GM18502 (cell line): ENCODE measurements at regions not wholly inside any gene's neighbourhood (a gene's known extent, or its start where the extent isn't known, plus 50 kb on each side); places are given as distances from the start of the nearest gene placed in this dataset.
A peak's percentile ranks its signal among the peaks of the same experiment; 100 is the strongest.
"Not testable (repeated sequence)": the region's sequence is repeated elsewhere in the genome, so short reads cannot be mapped to it uniquely, and the experiment has no call there.

Source experiments
- ATAC-seq: cut with Tn5 transposase; IDR thresholded peaks from one replicate; pipeline ENCODE4 v1.9.1; 2021; ENCODE audit warnings: mild to moderate bottlenecking; ENCODE audit not compliant: unreplicated experiment, poor library complexity

DNA sequence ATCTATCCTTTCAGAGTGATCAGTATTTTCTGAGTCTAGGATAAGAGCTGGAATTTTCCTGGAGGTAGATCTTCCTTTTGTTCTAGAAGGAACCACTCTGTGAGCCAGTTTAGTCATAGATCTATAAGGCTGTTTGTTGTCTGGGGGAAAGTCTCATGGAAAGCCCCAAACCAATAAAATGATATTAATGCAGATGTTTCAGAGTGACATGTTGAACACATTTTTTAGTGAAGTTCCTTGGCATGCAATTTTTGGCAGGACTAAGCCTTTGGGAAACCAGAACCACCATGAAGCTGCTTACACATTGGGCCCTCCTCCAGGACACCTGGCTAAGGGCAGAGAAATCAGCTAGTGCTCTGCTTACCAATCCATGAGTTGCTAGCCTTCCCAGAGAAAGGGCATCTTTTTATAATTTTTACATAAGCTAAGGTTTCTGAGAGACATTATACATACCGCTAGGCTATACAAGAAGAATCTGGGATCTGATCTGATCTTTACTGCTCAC lies 101.5 kb upstream of the PCED1B start:
- ATAC-seq, result no peak

DNA sequence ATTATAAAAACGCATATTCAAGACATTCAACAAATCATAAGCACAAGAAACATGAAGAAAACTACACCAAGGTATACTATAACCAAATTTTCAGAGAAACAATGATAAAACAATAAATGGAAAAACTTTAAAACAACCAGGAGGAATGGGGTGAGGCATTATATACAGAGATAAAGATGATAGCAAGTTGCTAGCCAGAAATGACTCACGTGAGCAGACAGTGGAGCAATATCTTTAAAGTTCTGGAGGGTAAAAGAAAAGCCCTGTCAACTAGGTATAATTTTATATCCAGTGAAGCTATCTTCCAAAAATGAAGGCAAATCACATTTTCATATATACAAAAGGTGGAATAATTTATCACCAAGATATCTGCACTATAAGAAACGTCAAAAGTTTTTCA lies 97.8 kb upstream of the PCED1B start:
- no peak for ATAC-seq

DNA sequence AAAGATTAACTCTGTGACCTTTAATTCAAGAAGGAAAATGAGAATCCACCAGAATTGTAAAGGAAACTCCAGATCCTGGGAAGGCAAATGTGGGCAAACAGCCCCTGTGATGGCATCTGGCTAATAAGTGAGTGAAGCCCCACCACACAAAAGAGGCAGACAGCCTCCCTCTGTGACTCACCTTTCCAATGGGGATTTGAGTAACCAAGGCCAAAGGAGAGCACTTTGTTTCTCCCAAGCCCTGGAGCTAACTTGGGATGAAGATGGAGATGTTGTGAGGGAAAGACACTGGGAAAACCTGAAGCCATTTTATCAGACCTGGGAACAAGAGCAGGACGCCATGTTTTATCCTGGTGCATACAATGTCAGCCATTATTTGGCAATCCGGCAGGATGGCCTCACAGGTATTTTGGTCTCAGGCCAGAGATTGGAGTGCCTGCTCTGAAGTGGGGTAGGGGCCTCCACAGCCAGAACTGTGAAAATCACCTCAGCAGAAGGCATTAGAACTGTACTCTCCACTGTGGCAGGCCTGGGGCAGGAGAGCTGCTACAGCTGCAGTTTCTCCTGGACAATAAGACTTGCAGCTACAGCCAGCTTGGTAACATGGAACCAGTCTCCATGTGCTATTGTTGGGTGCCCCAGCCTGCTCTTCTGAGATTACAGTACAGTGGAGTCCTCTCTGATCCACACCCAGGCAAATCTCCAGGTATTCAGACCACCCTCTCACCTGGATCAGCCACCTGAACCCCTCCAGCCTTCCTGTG lies 96.6 kb upstream of the PCED1B start:
- ATAC-seq, result no peak

DNA sequence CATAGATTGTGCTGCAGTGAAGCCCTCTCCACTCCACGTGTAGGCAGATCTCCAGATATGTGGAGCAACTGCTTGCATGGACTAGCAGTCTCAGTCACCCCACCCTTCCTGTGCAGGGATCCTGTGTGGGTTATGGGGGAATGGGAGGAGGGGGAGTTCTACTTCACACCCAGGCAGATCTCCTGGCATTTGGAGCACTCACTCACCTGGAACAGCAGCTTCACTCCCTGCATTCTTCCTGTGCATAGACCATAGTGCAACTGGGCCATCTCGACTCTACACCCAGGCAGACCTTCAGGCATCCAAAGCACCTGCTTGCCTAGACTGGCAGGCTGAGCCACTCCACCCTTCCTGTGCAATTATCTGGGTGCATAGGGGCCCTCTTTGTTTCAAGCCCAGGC lies 96.0 kb upstream of the PCED1B start:
- ATAC-seq, result no peak

DNA sequence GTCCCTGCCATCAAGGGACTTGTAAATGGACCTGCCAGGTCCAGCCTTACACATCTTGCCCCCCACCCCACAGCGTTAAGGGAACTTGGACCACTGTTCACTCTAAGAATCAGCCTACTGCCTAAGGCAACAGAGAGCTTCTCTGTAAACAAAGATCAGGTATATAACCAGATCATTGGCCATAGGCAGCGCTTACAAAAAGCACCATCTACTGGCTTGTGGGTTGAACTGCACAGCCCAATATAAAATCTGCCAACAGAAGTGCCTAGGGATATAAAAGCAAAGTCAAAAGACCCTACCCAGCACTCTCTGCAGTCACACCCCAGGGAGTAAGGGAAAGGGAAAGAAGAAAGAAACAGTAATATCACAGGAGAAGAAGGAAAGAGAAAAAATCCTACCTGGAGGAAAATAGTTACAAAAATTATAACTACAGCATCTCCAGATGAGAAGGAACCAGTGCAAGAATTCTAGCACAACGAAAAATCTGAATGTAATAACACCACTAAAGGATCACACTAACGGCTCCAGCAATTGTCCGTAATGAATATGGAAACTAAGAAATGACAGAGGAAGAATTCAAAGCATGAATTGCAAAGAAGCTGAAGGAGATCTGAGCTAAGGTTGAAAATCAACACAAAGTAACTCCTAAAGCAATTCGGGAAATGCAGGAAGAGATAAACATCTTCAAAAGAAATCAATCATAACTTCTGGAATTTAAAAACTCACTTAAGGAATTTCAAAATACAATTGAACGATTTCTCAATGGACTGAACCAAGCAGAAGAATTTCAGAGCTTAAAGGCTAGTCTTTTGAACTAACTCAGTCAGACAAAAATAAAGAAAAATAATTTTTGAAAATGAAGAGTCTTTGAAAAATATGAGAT lies 95.2 kb upstream of the PCED1B start:
- peak; percentile 68 for ATAC-seq

DNA sequence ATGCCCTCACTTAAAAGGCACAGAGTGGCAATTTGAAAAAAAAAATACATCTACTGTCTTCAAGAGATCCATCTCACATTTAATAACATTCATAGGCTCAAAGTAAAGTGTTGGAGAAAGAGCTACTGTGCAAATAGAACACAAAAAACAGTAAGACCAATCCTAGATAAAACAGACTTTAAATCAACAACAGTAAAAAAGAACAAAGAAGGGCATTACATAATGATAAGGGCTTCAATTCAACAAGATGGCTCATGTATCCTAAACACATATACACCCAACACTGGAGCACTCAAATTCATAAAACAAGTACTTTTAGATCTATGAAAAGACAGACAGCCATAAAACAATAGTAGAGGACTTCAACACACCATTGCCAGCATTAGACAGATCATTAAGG lies 93.6 kb upstream of the PCED1B start:
- ATAC-seq, result no peak

DNA sequence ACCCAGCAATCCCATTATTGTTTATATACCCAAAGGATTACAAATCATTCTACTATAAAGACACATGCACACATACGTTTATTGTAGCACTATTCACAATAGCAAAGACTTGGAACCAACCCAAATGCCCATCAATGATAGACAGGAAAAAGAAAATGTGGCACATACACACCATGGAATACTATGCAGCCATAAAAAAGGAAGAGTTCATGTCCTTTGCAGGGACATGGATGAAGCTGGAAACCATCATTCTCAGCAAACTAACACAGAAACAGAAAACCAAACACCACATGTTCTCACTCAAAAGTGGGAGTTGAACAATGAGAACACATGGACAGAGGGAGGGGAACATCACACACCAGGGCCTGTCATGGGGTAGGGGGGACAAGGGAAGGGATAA lies 91.3 kb upstream of the PCED1B start:
- ATAC-seq, result not testable (repeated sequence)

DNA sequence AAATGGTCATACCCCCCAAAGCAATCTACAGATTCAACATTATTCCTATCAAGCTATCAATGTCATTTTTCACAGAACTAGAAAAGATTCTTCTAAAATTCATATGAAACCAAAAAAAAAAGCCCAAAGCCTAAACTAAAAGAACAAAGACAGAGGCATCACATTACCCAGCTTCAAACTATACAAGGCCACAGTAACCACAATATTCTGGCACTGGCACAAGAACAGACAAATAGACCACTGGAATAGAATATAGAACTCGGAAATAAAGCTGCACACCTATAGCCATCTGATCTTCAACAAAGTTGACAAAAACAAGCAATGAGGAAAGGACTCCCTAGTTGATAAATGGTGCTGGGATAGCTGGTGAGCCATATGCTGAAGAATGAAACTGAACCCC lies 89.2 kb upstream of the PCED1B start:
- no peak for ATAC-seq

DNA sequence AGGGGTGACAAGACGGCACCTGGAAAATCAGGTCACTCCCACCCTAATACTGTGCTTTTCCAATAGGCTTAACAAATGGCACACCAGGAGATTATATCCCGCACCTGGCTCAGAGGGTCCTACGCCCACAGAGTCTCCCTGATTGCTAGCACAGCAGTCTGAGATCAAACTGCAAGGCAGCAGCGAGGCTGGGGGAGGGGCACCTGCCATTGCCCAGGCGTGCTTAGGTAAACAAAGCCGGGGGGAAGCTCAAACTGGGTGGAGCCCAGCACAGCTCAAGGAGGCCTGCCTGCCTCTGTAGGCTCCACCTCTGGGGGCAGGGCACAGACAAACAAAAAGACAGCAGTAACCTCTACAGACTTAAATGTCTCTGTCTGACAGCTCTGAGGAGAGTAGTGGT lies 87.4 kb upstream of the PCED1B start:
- ATAC-seq, result not testable (repeated sequence)

DNA sequence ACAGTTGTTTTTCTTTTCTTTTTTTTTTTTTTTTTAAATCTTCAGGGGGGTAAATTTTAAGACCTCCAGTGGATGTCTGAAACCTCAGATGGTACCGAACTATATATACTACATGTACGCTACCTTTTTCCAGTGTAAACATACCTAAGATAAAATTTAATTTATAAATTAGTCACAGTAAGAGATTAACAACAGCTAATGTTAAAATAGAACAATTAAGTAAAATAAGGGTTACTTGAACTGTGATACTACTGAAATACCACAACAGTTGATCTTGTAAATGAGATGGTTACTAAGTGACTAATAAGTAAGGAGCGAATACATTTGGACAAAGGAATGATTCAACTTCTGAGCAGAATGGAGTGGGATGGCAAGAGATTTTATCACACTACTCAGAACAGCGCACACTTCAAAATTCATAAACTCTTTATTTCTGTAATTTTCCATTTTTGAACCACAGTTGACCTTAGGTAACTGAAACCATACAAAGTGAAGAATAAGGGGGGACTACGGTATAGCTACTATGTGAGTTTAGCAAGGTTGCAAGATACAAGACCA lies 80.5 kb upstream of the PCED1B start:
- ATAC-seq, result no peak

DNA sequence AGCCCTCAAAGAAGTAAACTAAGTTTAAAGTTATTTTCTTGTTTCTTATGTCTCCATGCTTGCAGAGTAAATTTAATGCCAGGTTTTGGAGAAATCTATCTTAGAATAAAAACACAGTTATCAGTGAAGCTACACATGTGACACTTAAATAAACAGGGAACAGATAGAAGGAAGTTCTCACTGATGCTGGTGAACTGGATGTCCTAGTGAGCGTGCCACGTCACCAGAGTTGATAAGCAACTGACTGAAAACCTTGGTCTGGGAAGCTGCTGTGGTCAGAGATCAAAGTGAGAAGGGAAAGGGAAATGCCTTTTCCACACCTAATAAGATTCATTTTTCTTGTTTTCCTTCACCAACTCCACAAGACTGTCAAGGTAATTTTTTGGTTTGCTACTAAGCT lies 74.8 kb upstream of the PCED1B start:
- ATAC-seq, result no peak

DNA sequence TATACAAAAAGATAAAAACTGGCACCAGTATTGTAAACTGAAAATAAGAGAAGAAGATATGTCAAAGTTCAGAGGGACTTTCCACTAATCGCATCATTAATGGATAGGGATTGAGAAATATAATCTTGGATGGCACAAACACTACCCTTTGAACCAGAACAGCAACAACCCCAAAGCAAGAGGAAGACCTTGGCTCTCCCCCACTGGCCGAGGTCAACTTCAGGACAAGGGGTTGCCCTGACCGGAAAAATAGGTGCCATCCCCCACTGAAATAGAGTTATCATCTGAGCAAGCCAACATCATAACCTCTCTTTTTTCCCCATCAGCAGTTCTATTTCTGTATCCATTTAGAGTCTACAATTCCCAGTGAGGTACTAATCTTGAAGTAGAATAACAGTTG lies 72.4 kb upstream of the PCED1B start:
- no peak for ATAC-seq

DNA sequence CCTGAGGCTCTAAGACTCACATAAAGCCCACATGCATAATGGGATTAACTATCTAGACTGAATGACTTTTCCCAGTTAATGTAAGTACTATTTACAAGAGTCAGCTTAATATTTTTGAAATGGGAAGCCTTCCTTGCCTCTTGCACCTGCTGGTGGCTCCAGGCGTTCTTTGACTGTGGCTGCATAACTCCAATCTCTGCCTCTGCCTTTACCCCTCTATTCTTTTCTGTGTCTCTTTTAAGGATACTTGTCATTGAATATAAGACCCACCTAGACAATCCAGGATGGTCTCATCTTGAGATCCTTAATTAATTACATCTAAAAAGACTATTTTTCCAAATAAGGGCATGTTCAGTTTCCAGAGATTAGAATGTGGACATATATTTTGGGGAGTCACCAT lies 66.9 kb upstream of the PCED1B start:
- no peak for ATAC-seq

DNA sequence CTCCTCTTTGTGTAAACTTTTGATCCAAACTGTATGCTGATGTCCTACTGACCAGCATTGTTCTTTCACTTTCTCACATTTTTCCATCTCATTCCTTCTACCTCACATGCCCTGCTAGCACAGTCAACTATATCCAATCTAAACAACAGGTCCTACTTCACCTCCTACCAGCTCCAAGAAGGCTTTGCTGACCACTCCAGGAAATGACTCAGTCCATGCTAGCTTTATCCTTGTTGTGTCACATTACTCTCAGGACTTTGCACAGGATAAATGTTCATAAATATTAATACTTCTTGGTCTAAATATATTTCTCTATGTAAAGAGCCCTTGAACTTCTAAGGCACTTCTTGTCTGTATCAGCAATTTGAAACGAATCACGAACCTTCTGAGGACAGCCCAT lies 64.9 kb upstream of the PCED1B start:
- no peak for ATAC-seq

DNA sequence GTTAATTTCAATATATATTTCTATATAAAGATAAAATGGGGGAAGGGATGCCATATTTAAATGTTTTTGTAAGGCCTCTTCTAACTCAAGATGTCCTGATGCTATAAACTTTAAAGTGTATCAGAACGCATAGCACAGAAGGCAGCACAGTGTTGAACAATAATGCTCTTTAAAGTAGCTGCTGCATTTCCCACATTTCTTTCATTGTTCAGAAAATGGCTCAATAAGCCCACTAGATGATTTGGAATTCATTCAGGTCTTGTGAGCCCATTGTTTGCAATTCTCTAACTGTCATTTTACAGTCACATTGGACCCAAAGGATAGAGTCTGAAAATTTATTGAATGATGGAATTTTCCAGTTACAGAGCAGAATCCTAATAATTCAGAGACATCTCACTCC lies 64.0 kb upstream of the PCED1B start:
- no peak for ATAC-seq

DNA sequence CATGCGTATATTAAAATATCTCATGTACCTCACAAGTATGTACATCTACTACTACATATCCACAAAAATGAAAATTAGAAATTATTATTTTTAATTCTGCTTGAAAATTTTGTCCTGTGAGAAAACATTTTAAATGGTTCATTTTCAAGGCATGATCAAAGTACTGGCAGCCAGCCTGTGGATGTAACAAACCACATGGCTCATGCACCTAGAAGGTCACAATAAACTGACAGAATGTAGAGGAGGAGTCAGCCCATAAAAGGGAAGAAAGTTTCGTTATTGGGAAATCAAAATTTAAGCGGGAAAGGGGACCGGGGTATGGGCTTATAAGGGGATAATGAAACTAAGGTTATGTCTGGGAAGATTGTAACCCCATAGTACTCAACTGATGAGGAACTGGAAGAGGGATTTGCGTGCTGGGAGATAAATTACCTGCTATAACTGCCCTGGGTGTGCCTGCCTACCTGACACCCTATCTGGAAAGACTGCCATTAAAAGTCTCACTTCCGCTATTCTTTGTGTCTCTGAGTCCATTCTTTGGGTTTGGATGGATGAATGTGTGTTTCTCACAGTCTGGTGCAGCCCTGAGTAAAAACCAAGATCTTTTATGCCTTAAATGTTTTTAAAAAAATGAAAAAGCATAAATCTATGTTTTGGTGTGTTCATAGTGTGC lies 62.2 kb upstream of the PCED1B start:
- ATAC-seq, result no peak

DNA sequence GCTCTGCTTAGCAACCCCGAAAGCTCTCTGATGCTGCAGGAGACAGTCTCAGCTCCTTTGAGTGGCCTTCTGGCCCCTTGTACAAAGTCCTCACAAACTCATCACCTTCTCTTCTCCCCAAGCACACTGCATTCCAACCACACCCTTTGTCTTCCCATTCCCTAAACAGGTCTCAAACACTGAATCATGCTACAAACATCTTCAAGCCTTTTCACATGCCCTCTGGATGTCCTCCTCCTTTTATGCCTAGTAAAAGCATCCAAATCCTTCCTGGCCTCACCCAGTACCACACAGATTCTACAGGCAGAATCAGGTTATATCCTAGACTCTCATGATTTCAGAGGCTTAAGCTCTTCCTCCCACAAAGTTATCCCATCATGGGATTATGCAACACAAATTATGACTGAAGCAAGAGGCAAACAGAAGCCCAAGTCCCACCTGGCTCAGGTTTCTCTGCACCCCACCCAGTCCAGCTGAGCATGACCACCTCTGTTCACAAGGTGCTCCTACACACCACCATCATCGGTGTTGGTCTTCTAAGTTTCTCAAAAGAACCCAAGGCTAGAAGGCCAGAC lies 61.4 kb upstream of the PCED1B start:
- ATAC-seq, result no peak

DNA sequence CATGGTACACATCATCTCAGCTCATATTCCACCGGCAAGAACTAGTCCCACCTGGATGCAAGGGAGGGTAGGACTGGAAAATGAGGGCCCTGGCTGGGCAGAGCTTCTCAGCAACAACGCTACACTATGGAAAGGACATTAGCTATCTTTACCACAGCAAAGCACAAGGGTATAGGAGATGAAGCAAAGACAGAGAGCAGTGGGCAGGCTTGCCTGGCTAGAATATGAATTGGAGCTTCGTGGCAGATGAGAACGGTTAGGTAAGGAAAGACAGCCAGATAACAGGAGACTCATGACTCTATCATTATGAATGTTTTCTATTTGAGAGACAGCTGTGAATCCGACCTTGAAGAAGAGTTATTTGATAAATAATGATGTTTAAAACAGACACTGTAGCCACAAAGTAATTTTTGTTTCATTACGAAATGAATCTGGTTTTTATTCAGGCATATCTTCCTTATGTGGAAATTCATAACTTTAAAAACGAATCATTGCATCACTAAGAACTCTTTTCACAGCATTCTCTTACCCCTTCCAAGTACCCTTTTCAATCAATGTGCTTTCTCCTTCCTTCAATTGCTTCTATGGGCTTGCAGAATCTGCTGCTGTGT lies 59.1 kb upstream of the PCED1B start:
- ATAC-seq, result no peak

DNA sequence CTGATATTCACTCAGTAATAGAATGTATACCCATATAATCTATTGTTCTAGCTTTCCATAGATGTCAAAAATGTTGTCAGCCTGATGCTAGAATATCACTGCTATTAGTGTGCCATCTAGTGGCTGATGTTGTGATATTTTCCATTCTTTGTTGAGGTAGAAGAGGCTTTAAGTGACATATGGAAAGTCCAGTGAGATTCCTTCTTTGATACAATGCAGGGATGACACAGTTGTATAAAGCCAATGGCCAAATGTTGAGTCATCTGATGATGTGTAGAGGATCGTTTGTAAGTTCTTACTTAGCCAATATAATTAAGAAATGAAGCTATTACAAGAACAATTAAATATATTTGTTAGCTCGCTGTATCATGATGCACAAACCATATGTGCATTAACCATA lies 58.1 kb upstream of the PCED1B start:
- peak; percentile 47 for ATAC-seq

DNA sequence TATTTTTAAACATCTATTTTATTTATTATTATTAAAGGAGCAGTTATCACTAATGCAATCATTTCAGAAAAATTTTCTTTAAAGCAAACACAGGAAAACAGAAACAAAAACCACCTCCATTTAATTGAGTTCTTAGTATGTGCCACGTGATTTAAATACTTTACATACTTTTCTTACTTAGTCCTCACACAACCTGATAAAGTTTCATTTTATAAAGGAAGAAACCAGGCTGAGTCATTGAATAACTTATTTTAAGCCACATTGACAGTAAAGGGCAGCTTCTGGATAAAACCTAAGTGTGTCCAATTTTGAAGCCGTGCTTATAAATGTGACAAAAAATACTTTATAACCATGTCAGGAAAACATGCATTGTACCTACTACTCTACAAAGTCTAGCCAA lies 57.1 kb upstream of the PCED1B start:
- ATAC-seq, result no peak
